A673 (cell line): ENCODE measurements at regions not wholly inside any gene's neighbourhood (a gene's known extent, or its start where the extent isn't known, plus 50 kb on each side); places are given as distances from the start of the nearest gene placed in this dataset.

Source experiments
- BruUV-seq: library from RNA; stranded (reverse); fragments of 400-500 nt; replicated peaks from 2 replicates; lab custom pipeline; 2021; lab: Mats Ljungman, UMichigan
- CTCF ChIA-PET: fragments of 300-600 bp; sonication (Branson Sonifier 250); formaldehyde crosslinking; loops from one replicate; lab custom pipeline; 2022; ENCODE audit warnings: antibody characterized with exemption; lab: Charles Lee
- POLR2A ChIA-PET: fragments of 300-600 bp; sonication (Branson Sonifier 250); formaldehyde crosslinking; loops from one replicate; lab custom pipeline; 2022; ENCODE audit warnings: antibody characterized with exemption; ENCODE audit not compliant: low non-redundant PET; lab: Charles Lee
- DNase-seq: peaks from one replicate; pipeline ENCODE4 v3.0.0-alpha.2; 2015; ENCODE audit warnings: low spot score
- H3K27ac ChIP-seq: fragments of 200-600 bp; sonication (generic); 2 replicates; pipeline ENCODE4 v1.5.1; 2016; ENCODE audit warnings: mixed run types, low read depth, mild to moderate bottlenecking, mixed read lengths, antibody characterized with exemption, low read length; ENCODE audit not compliant: poor library complexity, severe bottlenecking
- H3K27me3 ChIP-seq: fragments of 200-600 bp; sonication (generic); replicated peaks from 2 replicates; pipeline ENCODE4 v1.6.1; 2017; ENCODE audit warnings: mixed run types, low read depth, mild to moderate bottlenecking, mixed read lengths, antibody characterized with exemption, low read length; ENCODE audit not compliant: insufficient read depth, poor library complexity
- H3K36me3 ChIP-seq: fragments of 200-600 bp; sonication (generic); 2 replicates; pipeline ENCODE4 v1.6.1; 2016; ENCODE audit warnings: mixed run types, mild to moderate bottlenecking, mixed read lengths, antibody characterized with exemption, low read length; ENCODE audit not compliant: insufficient read depth, poor library complexity, severe bottlenecking
- H3K4me1 ChIP-seq: fragments of 200-600 bp; sonication (generic); 2 replicates; pipeline ENCODE4 v1.6.1; 2017; ENCODE audit warnings: mixed run types, mild to moderate bottlenecking, mixed read lengths, antibody characterized with exemption, low read length; ENCODE audit not compliant: insufficient read depth, poor library complexity, severe bottlenecking
- H3K4me3 ChIP-seq: fragments of 200-600 bp; sonication (generic); 2 replicates; pipeline ENCODE4 v1.5.1; 2016; ENCODE audit warnings: low read depth, mixed run types, mild to moderate bottlenecking, mixed read lengths, low read length; ENCODE audit not compliant: poor library complexity, severe bottlenecking
- H3K9me3 ChIP-seq: fragments of 200-600 bp; sonication (generic); 2 replicates; pipeline ENCODE4 v1.6.1; 2016; ENCODE audit warnings: mixed run types, low read depth, mild to moderate bottlenecking, mixed read lengths, antibody characterized with exemption, low read length; ENCODE audit not compliant: poor library complexity, severe bottlenecking
- CTCF ChIP-seq: fragments of 300-800, 200-600 bp; sonication (generic); conservative IDR thresholded peaks from 2 replicates; pipeline ENCODE4 v1.5.1; 2017; ENCODE audit warnings: low read depth, mild to moderate bottlenecking, antibody characterized with exemption, low read length, moderate library complexity, mixed read lengths
- EZH2 ChIP-seq: fragments of 200-600 bp; sonication (generic); IDR thresholded peaks from 2 replicates; pipeline ENCODE4 v1.6.1; 2017; ENCODE audit warnings: borderline replicate concordance, low read depth, mild to moderate bottlenecking, mixed read lengths, antibody characterized with exemption, low read length; ENCODE audit not compliant: poor library complexity, severe bottlenecking
- intact Hi-C: fragments of 100-400 bp; cut with micrococcal nuclease; formaldehyde crosslinking; loops from one replicate; pipeline ENCODE4 v1.10.0; 2022; ENCODE audit not compliant: unreplicated experiment

- H3K36me3 ChIP-seq = no peaks in the 10 kb centered on the region
- no peaks in the 10 kb centered on the region for H3K27me3 ChIP-seq
- intact Hi-C loops = loop anchor here (1.0 to 10.0 kb wide), 2 partner anchors 167 to 393 kb away; no protein-coding TSS in a partner anchor
- H3K27ac ChIP-seq = no peak overlapping the region
- H3K4me1 ChIP-seq = no peaks in the 10 kb centered on the region
- BruUV-seq = no TSS peak
- no peaks in the 10 kb centered on the region for H3K9me3 ChIP-seq
- peak; percentile 54 for DNase-seq
- TF ChIP-seq EZH2 = no peak
- TF ChIP-seq CTCF = peak; percentile 72
- no peak overlapping the region for H3K4me3 ChIP-seq
- ChIA-PET POLR2A (no interaction called here), CTCF (interaction anchor here (0.6 to 0.7 kb wide), 2 partner anchors 35 to 167 kb away, joined by 3 to 4 read pairs; no protein-coding TSS in a partner anchor)
Observed at GRCh38 chr2:206392118-206392517, 51.2 kb upstream of the ADAM23 start.
